Suprapubic skin (tissue), 3 donors: ENCODE measurements at regions not wholly inside any gene's neighbourhood (a gene's known extent, or its start where the extent isn't known, plus 50 kb on each side); places are given as distances from the start of the nearest gene placed in this dataset.
"Not testable (repeated sequence)": the region's sequence is repeated elsewhere in the genome, so short reads cannot be mapped to it uniquely, and the experiment has no call there.

ENCODE experiments used
- EP300 ChIP-seq: sonication (generic); formaldehyde crosslinking; IDR thresholded peaks from one replicate; pipeline ENCODE4 v1.6.1; 2017; ENCODE audit warnings: antibody characterized with exemption
- POLR2A ChIP-seq, 2 donors: fragments of 450-650 bp; IDR thresholded peaks; one replicate each; pipeline ENCODE4 v1.6.1; 2017; ENCODE audit warnings: antibody characterized with exemption in 2 of 2, mild to moderate bottlenecking in 2 of 2, moderate library complexity in 2 of 2
- TF ChIP-seq, protein P1 (sequence below), 2 donors: fragments of 200-600 bp in 1 of 2; fragments of 450-650 bp in 1 of 2; sonication (generic) in 1 of 2; IDR thresholded peaks; one replicate each; pipeline ENCODE4 v1.5.1; 2016 to 2019; ENCODE audit warnings: antibody characterized with exemption in 2 of 2, mild to moderate bottlenecking in 1 of 2, moderate library complexity in 1 of 2

DNA sequence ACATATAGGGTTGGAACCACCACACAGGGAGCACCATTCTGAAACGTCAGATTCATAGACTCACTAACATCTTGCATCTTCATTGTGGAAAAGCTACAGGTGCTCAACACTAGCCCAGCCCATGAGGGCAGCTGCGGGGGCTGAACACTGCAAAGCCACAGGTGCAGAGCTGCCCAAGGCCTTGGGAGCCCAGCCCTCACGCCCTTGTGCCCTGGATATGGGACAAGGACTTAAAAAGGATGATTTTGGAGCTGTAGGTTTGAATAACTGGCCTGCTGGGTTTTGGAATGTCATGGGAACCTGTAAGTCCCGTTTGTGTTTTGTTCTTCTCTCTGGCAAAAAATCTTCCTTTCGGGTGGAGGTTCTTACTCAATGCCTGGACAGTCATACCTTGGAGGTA, 834.4 kb downstream of the FOXD4L5 start:
- TF ChIP-seq, protein P1, sequence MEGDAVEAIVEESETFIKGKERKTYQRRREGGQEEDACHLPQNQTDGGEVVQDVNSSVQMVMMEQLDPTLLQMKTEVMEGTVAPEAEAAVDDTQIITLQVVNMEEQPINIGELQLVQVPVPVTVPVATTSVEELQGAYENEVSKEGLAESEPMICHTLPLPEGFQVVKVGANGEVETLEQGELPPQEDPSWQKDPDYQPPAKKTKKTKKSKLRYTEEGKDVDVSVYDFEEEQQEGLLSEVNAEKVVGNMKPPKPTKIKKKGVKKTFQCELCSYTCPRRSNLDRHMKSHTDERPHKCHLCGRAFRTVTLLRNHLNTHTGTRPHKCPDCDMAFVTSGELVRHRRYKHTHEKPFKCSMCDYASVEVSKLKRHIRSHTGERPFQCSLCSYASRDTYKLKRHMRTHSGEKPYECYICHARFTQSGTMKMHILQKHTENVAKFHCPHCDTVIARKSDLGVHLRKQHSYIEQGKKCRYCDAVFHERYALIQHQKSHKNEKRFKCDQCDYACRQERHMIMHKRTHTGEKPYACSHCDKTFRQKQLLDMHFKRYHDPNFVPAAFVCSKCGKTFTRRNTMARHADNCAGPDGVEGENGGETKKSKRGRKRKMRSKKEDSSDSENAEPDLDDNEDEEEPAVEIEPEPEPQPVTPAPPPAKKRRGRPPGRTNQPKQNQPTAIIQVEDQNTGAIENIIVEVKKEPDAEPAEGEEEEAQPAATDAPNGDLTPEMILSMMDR (IDR thresholded peaks at IDR 0.05): not testable (repeated sequence)
- TF ChIP-seq POLR2A (IDR thresholded peaks at IDR 0.05); EP300: not testable (repeated sequence)
